HCT116 (cell line): ENCODE measurements at regions not wholly inside any gene's neighbourhood (a gene's known extent, or its start where the extent isn't known, plus 50 kb on each side); places are given as distances from the start of the nearest gene placed in this dataset.

ENCODE experiments used
- ATAC-seq: fragments of 200-7000 bp; cut with Tn5 transposase; 2 replicates; pipeline ENCODE4 v1.9.1; 2020; ENCODE audit warnings: mild to moderate bottlenecking, moderate library complexity
- BruUV-seq: library from RNA; stranded (reverse); fragments of 400-500 nt; replicated peaks from 2 replicates; lab custom pipeline; 2021; lab: Mats Ljungman, UMichigan
- CTCF ChIA-PET: fragments of 300-600 bp; sonication (Branson Sonifier 250); formaldehyde crosslinking; loops from one replicate; lab custom pipeline; 2021; ENCODE audit warnings: antibody characterized with exemption; lab: Charles Lee
- POLR2A ChIA-PET: fragments of 300-600, 350-600 bp; sonication (Branson Sonifier 250); formaldehyde crosslinking; loops from one replicate; lab custom pipeline; 2021; ENCODE audit warnings: antibody characterized with exemption; lab: Charles Lee
- RAD21 ChIA-PET, 2 experiments: fragments of 300-600 bp; sonication (Branson Sonifier 250); formaldehyde crosslinking; loops; one replicate each; lab custom pipeline; 2023; ENCODE audit warnings: low total read pairs in 2 of 2; ENCODE audit not compliant: uncharacterized antibody in 2 of 2, unreplicated experiment in 2 of 2, low non-redundant PET in 1 of 2; lab: Charles Lee
- DNase-seq: peaks from one replicate; pipeline ENCODE4 v3.0.0-alpha.2; 2010; ENCODE audit warnings: low read depth, low spot score
- H2AFZ ChIP-seq: fragments of 200-600 bp; shearing (Covaris generic), sonication (generic); 2 replicates; pipeline ENCODE4 v1.6.1; 2017; ENCODE audit warnings: low read depth, mixed run types, mixed read lengths, antibody characterized with exemption, low read length; ENCODE audit not compliant: poor library complexity, severe bottlenecking
- H3K27ac ChIP-seq: 2 replicates; pipeline ENCODE4 v1.5.1; 2012; ENCODE audit warnings: low read depth, low read length
- H3K27me3 ChIP-seq: fragments of 200-600 bp; sonication (generic); 2 replicates; pipeline ENCODE4 v1.6.1; 2016; ENCODE audit warnings: mixed run types, low read length, mixed read lengths; ENCODE audit not compliant: insufficient read depth
- H3K36me3 ChIP-seq, 2 experiments: fragments of 200-500 bp in 1 of 2; fragments of 200-600 bp in 1 of 2; sonication (Bioruptor generic) in 1 of 2; sonication (generic) in 1 of 2; 2 replicates each; pipeline versions ENCODE4 v1.5.1 to v1.6.1; 2014 to 2016; ENCODE audit warnings: low read length in 2 of 2, inconsistent platforms in 1 of 2, mixed read lengths in 1 of 2, mixed run types in 1 of 2; ENCODE audit not compliant: insufficient read depth in 2 of 2, control insufficient read depth in 1 of 2
- H3K4me1 ChIP-seq, 2 experiments: fragments of 200-600 bp in 1 of 2; sonication (generic) in 1 of 2; 2 replicates each; pipeline versions ENCODE4 v1.5.1 to v1.6.1; 2012 to 2017; ENCODE audit warnings: low read length in 2 of 2, inconsistent platforms in 1 of 2, mild to moderate bottlenecking in 1 of 2, mixed read lengths in 1 of 2, mixed run types in 1 of 2, moderate library complexity in 1 of 2; ENCODE audit not compliant: insufficient read depth in 2 of 2, control insufficient read depth in 1 of 2
- H3K4me2 ChIP-seq: fragments of 200-600 bp; sonication (generic); 2 replicates; pipeline ENCODE4 v1.6.1; 2017; ENCODE audit warnings: mixed run types, low read length, mixed read lengths
- H3K4me3 ChIP-seq, 2 experiments: fragments of 200-600 bp in 1 of 2; sonication (generic) in 1 of 2; replicated peaks in 1 of 2; 2 replicates each; pipeline ENCODE4 v1.5.1; 2011 to 2016; ENCODE audit warnings: low read length in 2 of 2, control low read depth in 1 of 2, low read depth in 1 of 2, mild to moderate bottlenecking in 1 of 2, mixed read lengths in 1 of 2, mixed run types in 1 of 2
- H3K79me2 ChIP-seq: fragments of 200-600 bp; sonication (generic); 2 replicates; pipeline ENCODE4 v1.6.1; 2017; ENCODE audit warnings: mild to moderate bottlenecking, mixed run types, low read length, moderate library complexity, mixed read lengths; ENCODE audit not compliant: insufficient read depth
- H3K9ac ChIP-seq: fragments of 200-600 bp; sonication (generic); 2 replicates; pipeline ENCODE4 v1.6.1; 2016; ENCODE audit warnings: low read length, mixed read lengths
- H3K9me2 ChIP-seq: fragments of 200-600 bp; sonication (generic), shearing (Covaris generic); 2 replicates; pipeline ENCODE4 v1.6.1; 2017; ENCODE audit warnings: mixed run types, mild to moderate bottlenecking, moderate library complexity; ENCODE audit not compliant: insufficient read depth
- H3K9me3 ChIP-seq, 2 experiments: fragments of 200-500 bp in 1 of 2; fragments of 200-600 bp in 1 of 2; sonication (Bioruptor generic) in 1 of 2; sonication (generic) in 1 of 2; 2 replicates each; pipeline ENCODE4 v1.6.1; 2014 to 2017; ENCODE audit warnings: low read length in 2 of 2, mixed read lengths in 2 of 2, inconsistent platforms in 1 of 2, low read depth in 1 of 2, mild to moderate bottlenecking in 1 of 2, mixed run types in 1 of 2, moderate library complexity in 1 of 2; ENCODE audit not compliant: control insufficient read depth in 1 of 2, insufficient read depth in 1 of 2
- H4K20me1 ChIP-seq: fragments of 200-600 bp; sonication (generic), shearing (Covaris generic); 2 replicates; pipeline ENCODE4 v1.6.1; 2017; ENCODE audit warnings: mixed run types, mild to moderate bottlenecking, moderate library complexity; ENCODE audit not compliant: insufficient read depth
- CBX3 ChIP-seq: IDR thresholded peaks from 2 replicates; pipeline ENCODE4 v1.6.1; 2012; ENCODE audit warnings: low read depth
- CEBPB ChIP-seq: IDR thresholded peaks from 2 replicates; pipeline ENCODE4 v1.6.1; 2012; ENCODE audit warnings: low read depth
- CTCF ChIP-seq, 3 experiments: fragments of 200-600 bp in 1 of 3; sonication (generic) in 1 of 3; IDR thresholded peaks in 2 of 3; conservative IDR thresholded peaks in 1 of 3; 2 replicates each; pipeline ENCODE4 v1.5.1; 2012 to 2017; ENCODE audit warnings: low read depth in 2 of 3, low read length in 2 of 3, antibody characterized with exemption in 1 of 3, borderline replicate concordance in 1 of 3, control low read depth in 1 of 3, mild to moderate bottlenecking in 1 of 3, mixed read lengths in 1 of 3, mixed run types in 1 of 3, moderate library complexity in 1 of 3; ENCODE audit not compliant: insufficient read depth in 1 of 3
- EGR1 ChIP-seq: IDR thresholded peaks from 2 replicates; pipeline ENCODE4 v1.6.1; 2012; ENCODE audit warnings: low read depth
- EZH2 ChIP-seq: fragments of 200-600 bp; sonication (generic); IDR thresholded peaks from 2 replicates; pipeline ENCODE4 v1.6.1; 2017; ENCODE audit warnings: antibody characterized with exemption, mixed run types
- EZH2phosphoT487 ChIP-seq: fragments of 200-600 bp; IDR thresholded peaks from 2 replicates; pipeline ENCODE4 v1.6.1; 2018; ENCODE audit warnings: antibody characterized with exemption, borderline replicate concordance
- FOSL1 ChIP-seq: IDR thresholded peaks from 2 replicates; pipeline ENCODE4 v1.6.1; 2012; ENCODE audit warnings: low read depth
- JUND ChIP-seq: IDR thresholded peaks from 2 replicates; pipeline ENCODE4 v1.6.1; 2012
- POLR2A ChIP-seq: IDR thresholded peaks from 2 replicates; pipeline ENCODE4 v1.7.0; 2011; ENCODE audit warnings: borderline replicate concordance; ENCODE audit not compliant: insufficient read depth, insufficient read length; ENCODE audit errors: extremely low read depth
- POLR2AphosphoS5 ChIP-seq: IDR thresholded peaks from 2 replicates; pipeline ENCODE4 v1.6.1; 2011; ENCODE audit warnings: mild to moderate bottlenecking, low read depth, low read length, moderate library complexity
- RAD21 ChIP-seq: IDR thresholded peaks from 2 replicates; pipeline ENCODE4 v1.6.1; 2012; ENCODE audit warnings: low read depth, mild to moderate bottlenecking
- REST ChIP-seq: IDR thresholded peaks from 2 replicates; pipeline ENCODE4 v1.6.1; 2012; ENCODE audit warnings: low read depth
- SIN3A ChIP-seq: IDR thresholded peaks from 2 replicates; pipeline ENCODE4 v1.6.1; 2012; ENCODE audit warnings: low read depth
- SRF ChIP-seq: IDR thresholded peaks from 2 replicates; pipeline ENCODE4 v1.6.1; 2012; ENCODE audit warnings: low read depth
- YY1 ChIP-seq: IDR thresholded peaks from 2 replicates; pipeline ENCODE4 v1.6.1; 2011; ENCODE audit warnings: low read length, low read depth, moderate library complexity, mild to moderate bottlenecking; ENCODE audit not compliant: insufficient replicate concordance; ENCODE audit errors: extremely low read depth
- ZBTB33 ChIP-seq: IDR thresholded peaks from 2 replicates; pipeline ENCODE4 v1.6.1; 2011; ENCODE audit warnings: mild to moderate bottlenecking, low read length, moderate library complexity; ENCODE audit not compliant: insufficient replicate concordance; ENCODE audit errors: extremely low read depth
- ZFX ChIP-seq: fragments of 450-650 bp; IDR thresholded peaks from 2 replicates; pipeline ENCODE4 v1.6.1; 2017
- ZNF274 ChIP-seq: fragments of 200-500 bp; sonication (Bioruptor generic); IDR thresholded peaks from 2 replicates; pipeline ENCODE4 v1.6.1; 2014; ENCODE audit warnings: mild to moderate bottlenecking, low read depth, low read length, inconsistent platforms
- intact Hi-C: fragments of 100-400 bp; cut with micrococcal nuclease; formaldehyde crosslinking; loops from 2 replicates; pipeline ENCODE4 v1.10.0; 2022
- TF ChIP-seq, protein P1 (sequence below): IDR thresholded peaks from 2 replicates; pipeline ENCODE4 v1.6.1; 2012

DNA sequence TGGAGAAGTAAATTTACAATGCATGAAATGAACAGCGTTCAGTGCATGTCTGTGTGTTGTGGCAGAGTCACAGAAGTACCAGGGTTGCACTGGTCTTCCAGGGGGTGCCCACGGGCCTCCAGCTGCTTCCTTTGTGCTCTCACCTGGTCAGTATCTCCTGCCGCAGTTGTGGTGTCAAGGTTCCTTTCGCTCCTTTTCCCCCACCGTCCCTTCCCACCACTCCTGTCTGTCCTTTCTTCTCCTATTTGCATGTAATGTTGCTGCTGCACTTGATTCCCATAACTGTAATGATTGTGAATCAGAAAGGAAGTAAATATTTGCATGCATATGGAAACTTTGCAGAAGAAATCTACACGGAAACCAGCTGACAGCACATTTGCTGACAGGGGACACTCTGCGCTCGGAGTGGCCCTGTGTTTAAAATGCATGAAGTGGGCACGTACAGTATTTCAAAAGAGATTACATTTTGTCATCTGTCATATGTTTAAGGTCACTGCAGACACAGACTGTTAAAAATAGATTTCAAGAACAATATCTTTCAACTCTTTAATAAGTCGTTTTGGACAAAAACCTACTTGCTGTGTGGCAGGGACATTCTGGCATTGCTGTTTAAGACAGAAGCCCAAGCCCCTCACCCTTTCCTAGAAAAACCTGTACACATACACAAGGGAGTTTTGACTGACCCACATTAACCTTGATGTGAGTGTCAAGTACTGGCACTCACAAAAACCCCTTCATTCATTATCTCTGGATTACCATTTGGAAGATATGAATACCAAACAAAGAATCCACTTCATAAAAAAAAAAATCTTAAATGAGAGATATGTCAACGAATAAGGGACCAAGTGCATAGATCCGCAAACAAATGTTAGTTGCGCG, 336.7 kb upstream of the KLF6 start:
- no peaks in the 10 kb centered on the region for H3K36me3 ChIP-seq
- H3K27me3 ChIP-seq, result no peaks in the 10 kb centered on the region
- H2AFZ ChIP-seq, result no peak overlapping the region
- no peak overlapping the region for H3K9ac ChIP-seq
- ATAC-seq, result no peak
- no peaks in the 10 kb centered on the region for H3K79me2 ChIP-seq
- H3K4me3 ChIP-seq, result no peak overlapping the region
- no peak for TF ChIP-seq CBX3
- TF ChIP-seq FOSL1, result no peak
- TF ChIP-seq POLR2AphosphoS5, result no peak
- TF ChIP-seq EZH2, result no peak
- TF ChIP-seq YY1, result no peak
- no peak for TF ChIP-seq SRF
- TF ChIP-seq EZH2phosphoT487, result no peak
- TF ChIP-seq ZBTB33, result no peak
- no peak for TF ChIP-seq POLR2A
- TF ChIP-seq ZFX, result no peak
- TF ChIP-seq EGR1, result no peak
- TF ChIP-seq SIN3A, result no peak
- TF ChIP-seq CTCF (IDR thresholded peaks at IDR 0.05 in 2 of 3, conservative IDR thresholded peaks at IDR 0.05 in 1 of 3; ENCODE audit: borderline replicate concordance in 1 of 3, insufficient read depth in 1 of 3, low read depth in 2 of 3, low read length in 2 of 3), result no peak
- no peak for TF ChIP-seq RAD21
- TF ChIP-seq, protein P1, sequence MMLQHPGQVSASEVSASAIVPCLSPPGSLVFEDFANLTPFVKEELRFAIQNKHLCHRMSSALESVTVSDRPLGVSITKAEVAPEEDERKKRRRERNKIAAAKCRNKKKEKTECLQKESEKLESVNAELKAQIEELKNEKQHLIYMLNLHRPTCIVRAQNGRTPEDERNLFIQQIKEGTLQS, result no peak
- TF ChIP-seq ZNF274, result no peak
- no peak for TF ChIP-seq CEBPB
- TF ChIP-seq REST, result no peak
- TF ChIP-seq JUND, result no peak
- TF ChIP-seq, all 23 proteins: peak for 0
- H3K27ac ChIP-seq, result no peak overlapping the region
- ChIA-PET CTCF (no interaction called here), RAD21 (no interaction called here), POLR2A (no interaction called here)
- H4K20me1 ChIP-seq, result no peaks in the 10 kb centered on the region
- no peak for DNase-seq
- BruUV-seq, result no TSS peak
- intact Hi-C loops, result no loop called here
- no peak overlapping the region for H3K4me2 ChIP-seq
- H3K9me2 ChIP-seq, result no peaks in the 10 kb centered on the region
- H3K4me1 ChIP-seq, result no peaks in the 10 kb centered on the region
- H3K9me3 ChIP-seq, result no peaks in the 10 kb centered on the region
